Liver (tissue), 8 donors: ENCODE measurements at regions not wholly inside any gene's neighbourhood (a gene's known extent, or its start where the extent isn't known, plus 50 kb on each side); places are given as distances from the start of the nearest gene placed in this dataset.

Source experiments
- DNase-seq: peaks from one replicate; pipeline ENCODE4 v3.0.0-alpha.2; 2017; ENCODE audit warnings: low spot score
- H3K27ac ChIP-seq, 2 donors: one replicate each; pipeline ENCODE4 v1.7.0; 2013; ENCODE audit warnings: inconsistent platforms in 2 of 2, low read length in 2 of 2, control low read depth in 1 of 2, low read depth in 1 of 2, mild to moderate bottlenecking in 1 of 2
- H3K27me3 ChIP-seq, 4 donors: one replicate each; pipeline versions ENCODE4 v1.6.1 to v1.7.0; 2013; ENCODE audit warnings: low read length in 3 of 4, inconsistent platforms in 1 of 4, mild to moderate bottlenecking in 1 of 4, moderate library complexity in 1 of 4; ENCODE audit not compliant: control insufficient read depth in 4 of 4, insufficient read depth in 4 of 4
- H3K36me3 ChIP-seq, 4 donors: one replicate each; pipeline versions ENCODE4 v1.6.1 to v1.7.0; 2013; ENCODE audit warnings: low read length in 3 of 4, mild to moderate bottlenecking in 3 of 4, low read depth in 1 of 4, moderate library complexity in 1 of 4; ENCODE audit not compliant: control insufficient read depth in 4 of 4, insufficient read depth in 3 of 4
- H3K4me1 ChIP-seq, 4 donors: one replicate each; pipeline versions ENCODE4 v1.6.1 to v1.7.0; 2013; ENCODE audit warnings: low read length in 3 of 4, mild to moderate bottlenecking in 3 of 4, moderate library complexity in 1 of 4; ENCODE audit not compliant: control insufficient read depth in 4 of 4, insufficient read depth in 4 of 4
- H3K4me3 ChIP-seq, 3 donors: one replicate each; pipeline versions ENCODE4 v1.6.1 to v1.7.0; 2013; ENCODE audit warnings: low read length in 3 of 3, control low read depth in 1 of 3, low read depth in 1 of 3, mild to moderate bottlenecking in 1 of 3
- H3K9ac ChIP-seq, 2 donors: one replicate each; pipeline ENCODE4 v1.7.0; 2013; ENCODE audit warnings: low read length in 2 of 2, mild to moderate bottlenecking in 2 of 2, moderate library complexity in 2 of 2, control low read depth in 1 of 2, low read depth in 1 of 2
- H3K9me3 ChIP-seq, 4 donors: one replicate each; pipeline versions ENCODE4 v1.6.1 to v1.7.0; 2013; ENCODE audit warnings: low read length in 3 of 4; ENCODE audit not compliant: control insufficient read depth in 4 of 4
- ATF3 ChIP-seq: IDR thresholded peaks from 2 replicates; pipeline ENCODE4 v1.6.1; 2016; ENCODE audit warnings: antibody characterized with exemption
- CTCF ChIP-seq: fragments of 150-350 bp; IDR thresholded peaks from 2 replicates; pipeline ENCODE4 v1.5.1; 2017; ENCODE audit warnings: improper control_type of control experiment, low read depth, low read length; ENCODE audit not compliant: missing input control
- EGR1 ChIP-seq, 2 donors: IDR thresholded peaks; 2 replicates each; pipeline ENCODE4 v1.6.1; 2016 to 2018; ENCODE audit warnings: antibody characterized with exemption in 2 of 2, low read depth in 2 of 2
- FOXA1 ChIP-seq: IDR thresholded peaks from 2 replicates; pipeline ENCODE4 v1.6.1; 2016; ENCODE audit warnings: antibody characterized with exemption
- FOXA2 ChIP-seq: IDR thresholded peaks from 2 replicates; pipeline ENCODE4 v1.6.1; 2016; ENCODE audit warnings: antibody characterized with exemption
- GABPA ChIP-seq, 2 donors: IDR thresholded peaks in 1 of 2; conservative IDR thresholded peaks in 1 of 2; 2 replicates each; pipeline ENCODE4 v1.6.1; 2016; ENCODE audit warnings: antibody characterized with exemption in 2 of 2, mild to moderate bottlenecking in 1 of 2, moderate library complexity in 1 of 2
- HNF4A ChIP-seq, 2 donors: conservative IDR thresholded peaks; 2 replicates each; pipeline ENCODE4 v1.6.1; 2016; ENCODE audit warnings: antibody characterized with exemption in 2 of 2, mild to moderate bottlenecking in 2 of 2
- HNF4G ChIP-seq: IDR thresholded peaks from 2 replicates; pipeline ENCODE4 v1.6.1; 2016; ENCODE audit warnings: antibody characterized with exemption
- JUND ChIP-seq, 2 donors: IDR thresholded peaks; 2 replicates each; pipeline ENCODE4 v1.6.1; 2016; ENCODE audit warnings: antibody characterized with exemption in 2 of 2
- MAX ChIP-seq: IDR thresholded peaks from 2 replicates; pipeline ENCODE4 v1.6.1; 2016; ENCODE audit warnings: antibody characterized with exemption
- NR2F2 ChIP-seq: IDR thresholded peaks from 2 replicates; pipeline ENCODE4 v1.6.1; 2016; ENCODE audit warnings: antibody characterized with exemption
- RAD21 ChIP-seq, 2 donors: IDR thresholded peaks; 2 replicates each; pipeline ENCODE4 v1.6.1; 2016; ENCODE audit warnings: antibody characterized with exemption in 2 of 2, mild to moderate bottlenecking in 2 of 2
- REST ChIP-seq: IDR thresholded peaks from 2 replicates; pipeline ENCODE4 v1.6.1; 2016; ENCODE audit warnings: antibody characterized with exemption, mild to moderate bottlenecking
- RXRA ChIP-seq, 2 donors: IDR thresholded peaks; 2 replicates each; pipeline ENCODE4 v1.6.1; 2017 to 2018; ENCODE audit warnings: antibody characterized with exemption in 2 of 2, mild to moderate bottlenecking in 1 of 2
- SP1 ChIP-seq: IDR thresholded peaks from 2 replicates; pipeline ENCODE4 v1.6.1; 2018; ENCODE audit warnings: antibody characterized with exemption, mild to moderate bottlenecking
- TAF1 ChIP-seq: conservative IDR thresholded peaks from 2 replicates; pipeline ENCODE4 v1.6.1; 2016; ENCODE audit warnings: antibody characterized with exemption, mild to moderate bottlenecking
- YY1 ChIP-seq: IDR thresholded peaks from 2 replicates; pipeline ENCODE4 v1.6.1; 2016; ENCODE audit warnings: antibody characterized with exemption, mild to moderate bottlenecking
- ZBTB33 ChIP-seq: IDR thresholded peaks from 2 replicates; pipeline ENCODE4 v1.6.1; 2016; ENCODE audit warnings: antibody characterized with exemption
- WGBS: extraction: QIAGEN DNeasy Blood & Tissue Kit; methylation state at CpG from one replicate; pipeline ENCODE4 v1.1.7; 2013; 5-methylcytosine and 5-hydroxymethylcytosine counted together
- donor health status: healthy.
- donor health status: healthy.
- donor health status: healthy.
- donor health status: healthy.
- donor health status: healthy.

- TF ChIP-seq SP1 (no peak), TAF1 (no peak), FOXA2 (no peak), ZBTB33 (no peak), FOXA1 (no peak), RXRA (IDR thresholded peaks at IDR 0.05) (no peak), NR2F2 (no peak), MAX (no peak), RAD21 (IDR thresholded peaks at IDR 0.05) (no peak), REST (no peak), ATF3 (no peak), YY1 (no peak), JUND (IDR thresholded peaks at IDR 0.05) (no peak), CTCF (no peak), HNF4A (conservative IDR thresholded peaks at IDR 0.05) (no peak), HNF4G (no peak), GABPA (IDR thresholded peaks at IDR 0.05 in 1 of 2, conservative IDR thresholded peaks at IDR 0.05 in 1 of 2) (no peak), EGR1 (IDR thresholded peaks at IDR 0.05; ENCODE audit: low read depth in 2 of 2) (no peak)
- Histone ChIP-seq H3K36me3 (no peaks in the 10 kb centered on the region), H3K9ac (no peak overlapping the region), H3K27ac (no peak overlapping the region), H3K9me3 (no peaks in the 10 kb centered on the region), H3K27me3 (no peaks in the 10 kb centered on the region), H3K4me1 (no peaks in the 10 kb centered on the region), H3K4me3 (no peak overlapping the region)
- WGBS = 74% methylated on average over 3 of the region's 3 CpGs
- no peak for DNase-seq
These were observed 365.5 kb downstream of the ZNF674 start for GRCh38 chrX:46179748-46180147.
